ENCODE measurements at regions not wholly inside any gene's neighbourhood (a gene's known extent, or its start where the extent isn't known, plus 50 kb on each side); places are given as distances from the start of the nearest gene placed in this dataset.

DNA sequence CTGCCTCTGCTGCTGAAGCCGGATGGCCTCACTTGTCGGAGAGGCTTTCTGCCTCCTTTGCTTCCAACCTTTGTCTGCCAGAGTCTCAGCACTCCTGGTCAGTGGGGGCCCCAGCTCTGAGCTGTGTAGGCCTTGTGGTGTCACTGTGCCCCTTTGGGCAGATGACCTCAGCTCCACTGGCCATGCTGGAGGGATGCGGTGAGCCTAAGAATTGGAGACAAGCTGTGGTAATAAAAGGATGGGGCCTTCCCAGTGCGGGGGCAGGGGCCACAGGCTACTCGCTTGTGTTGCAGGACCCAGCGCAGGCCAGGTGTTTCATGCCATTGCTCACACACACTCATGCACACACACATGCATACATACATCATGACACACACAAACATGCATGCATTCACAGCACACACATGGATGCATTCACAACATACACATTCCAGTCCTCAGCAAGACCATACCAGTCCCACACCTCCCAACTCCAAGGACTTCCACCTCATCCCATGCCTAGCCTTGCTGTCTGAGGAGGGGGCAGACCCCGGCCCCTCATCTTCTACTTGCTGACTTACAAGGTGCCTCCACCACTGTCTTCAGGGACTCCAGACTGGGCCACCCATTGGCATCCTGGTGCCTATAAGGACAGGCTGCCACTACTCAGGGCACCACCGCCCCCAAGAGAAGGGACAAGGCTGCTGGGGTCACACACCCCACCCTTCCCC, 237.7 kb downstream of the SYK start:
- Histone ChIP-seq H3K27me3 (ENCODE audit: control insufficient read depth, insufficient read depth, low read length) (no peaks in the 10 kb centered on the region), H3K27ac (ENCODE audit: low read depth, low read length) (no peak overlapping the region), H3K4me1 (ENCODE audit: control insufficient read depth, insufficient read depth, low read length) (no peaks in the 10 kb centered on the region), H3K36me3 (ENCODE audit: control insufficient read depth, insufficient read depth, low read length) (no peaks in the 10 kb centered on the region), H3K4me3 (ENCODE audit: low read length) (no peak overlapping the region), H3K9ac (ENCODE audit: low read length) (no peak overlapping the region)

DNA sequence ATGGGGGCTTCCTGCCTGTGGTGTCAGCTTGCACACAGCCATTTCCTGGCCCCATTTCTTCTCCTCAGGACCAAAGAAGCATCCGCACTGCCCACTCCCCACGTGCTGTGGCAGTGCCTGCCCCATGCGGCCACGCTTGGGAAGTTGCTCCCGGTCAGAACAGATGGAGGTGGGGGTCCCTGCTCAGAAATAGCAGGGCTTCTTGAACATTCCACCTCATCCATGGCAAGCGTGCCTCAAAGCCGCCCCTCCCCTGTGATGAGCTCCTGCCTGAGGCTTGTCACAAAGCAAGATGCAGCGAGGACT, 238.2 kb downstream of the SYK start:
- H3K9ac ChIP-seq (ENCODE audit: low read length): no peak overlapping the region
- no peaks in the 10 kb centered on the region for H3K4me1 ChIP-seq (ENCODE audit: control insufficient read depth, insufficient read depth, low read length)
- no peaks in the 10 kb centered on the region for H3K27me3 ChIP-seq (ENCODE audit: control insufficient read depth, insufficient read depth, low read length)
- H3K27ac ChIP-seq (ENCODE audit: low read depth, low read length): no peak overlapping the region
- no peaks in the 10 kb centered on the region for H3K36me3 ChIP-seq (ENCODE audit: control insufficient read depth, insufficient read depth, low read length)
- no peak overlapping the region for H3K4me3 ChIP-seq (ENCODE audit: low read length)

DNA sequence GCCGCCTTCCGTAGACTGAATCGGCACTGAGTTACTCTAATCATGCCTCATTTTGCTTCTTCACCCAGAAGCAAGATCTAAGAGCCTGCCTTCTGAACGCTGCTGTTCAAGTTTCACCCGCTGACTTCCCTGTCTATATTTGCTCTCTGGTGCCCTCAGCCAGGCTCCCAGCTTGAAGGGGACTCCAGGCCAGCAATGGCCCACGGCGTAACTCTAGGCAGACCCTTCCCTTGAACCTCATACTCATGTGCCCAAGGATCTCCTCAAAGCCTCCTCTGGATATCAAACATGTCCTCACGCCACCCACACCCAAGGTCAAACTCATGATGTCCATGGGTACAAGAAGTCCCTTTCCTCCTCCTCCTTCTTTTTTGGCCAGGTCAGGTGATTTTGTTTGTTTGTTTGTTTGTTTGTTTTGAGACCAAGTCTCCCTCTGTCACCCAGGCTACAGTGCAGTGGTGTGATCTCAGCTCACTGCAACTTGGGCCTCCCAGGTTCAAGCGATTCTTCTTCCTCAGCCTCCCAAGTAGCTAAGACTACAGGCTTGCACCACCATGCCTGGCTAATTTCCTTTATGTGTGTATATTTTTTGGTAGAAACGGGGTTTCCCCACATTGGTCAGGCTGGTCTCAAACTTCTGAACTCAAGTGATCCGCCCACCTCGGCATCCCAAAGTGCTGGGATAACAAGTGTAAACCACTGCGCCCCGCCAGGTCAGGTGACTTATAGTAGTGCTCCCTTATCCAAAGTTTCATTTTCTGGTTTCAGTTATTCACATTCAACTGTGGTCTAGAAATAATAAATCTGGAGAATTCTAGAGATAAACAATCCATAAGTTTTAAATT, 239.0 kb downstream of the SYK start:
- Histone ChIP-seq H3K4me1 (ENCODE audit: control insufficient read depth, insufficient read depth, low read length) (no peaks in the 10 kb centered on the region), H3K36me3 (ENCODE audit: control insufficient read depth, insufficient read depth, low read length) (no peaks in the 10 kb centered on the region), H3K9ac (ENCODE audit: low read length) (no peak overlapping the region), H3K27ac (ENCODE audit: low read depth, low read length) (no peak overlapping the region), H3K4me3 (ENCODE audit: low read length) (no peak overlapping the region), H3K27me3 (ENCODE audit: control insufficient read depth, insufficient read depth, low read length) (no peaks in the 10 kb centered on the region)

DNA sequence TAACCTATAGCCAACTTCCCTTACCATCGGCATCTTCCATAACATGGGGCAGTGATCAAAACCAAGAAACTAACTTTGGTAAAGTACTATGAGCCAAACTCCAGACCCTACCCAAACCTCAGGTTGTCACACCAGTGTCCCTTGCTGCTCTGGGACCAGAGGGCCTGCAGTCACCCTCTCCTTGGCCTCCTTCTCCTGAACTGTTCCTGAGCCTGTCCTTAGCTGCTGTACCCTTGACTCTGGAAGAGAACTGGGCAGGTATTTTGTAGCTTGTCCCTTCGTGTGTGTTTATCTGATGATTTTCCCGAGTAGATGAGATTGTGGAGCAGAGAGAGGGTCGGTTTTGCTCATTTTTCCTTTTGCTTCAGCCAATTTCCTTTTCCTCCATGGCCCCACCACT, 240.4 kb downstream of the SYK start:
- no peak overlapping the region for H3K9ac ChIP-seq (ENCODE audit: low read length)
- H3K4me3 ChIP-seq (ENCODE audit: low read length): no peak overlapping the region
- H3K27ac ChIP-seq (ENCODE audit: low read depth, low read length): no peak overlapping the region
- H3K4me1 ChIP-seq (ENCODE audit: control insufficient read depth, insufficient read depth, low read length): no peaks in the 10 kb centered on the region
- no peaks in the 10 kb centered on the region for H3K36me3 ChIP-seq (ENCODE audit: control insufficient read depth, insufficient read depth, low read length)
- H3K27me3 ChIP-seq (ENCODE audit: control insufficient read depth, insufficient read depth, low read length): no peaks in the 10 kb centered on the region

DNA sequence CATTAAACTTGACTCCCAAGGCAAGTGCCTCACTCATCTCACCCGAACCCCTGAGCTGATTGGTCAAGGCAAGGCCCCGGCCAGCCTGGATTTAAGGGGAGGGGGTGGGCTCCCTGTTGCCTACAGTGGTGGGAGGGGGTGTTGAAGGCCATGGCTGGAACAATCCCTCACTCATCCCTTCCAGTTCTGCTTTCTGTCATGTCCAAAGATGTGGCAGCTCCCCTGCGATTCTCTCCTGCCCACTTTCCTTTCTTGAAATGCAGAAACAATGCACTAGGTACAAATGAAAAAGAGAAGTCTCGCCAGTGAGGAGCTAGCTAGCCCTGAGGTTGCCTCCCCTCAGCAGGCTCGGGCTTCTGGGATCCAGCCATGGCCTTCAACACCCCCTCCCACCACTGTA, 240.9 kb downstream of the SYK start:
- Histone ChIP-seq H3K4me1 (ENCODE audit: control insufficient read depth, insufficient read depth, low read length) (no peaks in the 10 kb centered on the region), H3K9ac (ENCODE audit: low read length) (no peak overlapping the region), H3K27ac (ENCODE audit: low read depth, low read length) (no peak overlapping the region), H3K4me3 (ENCODE audit: low read length) (no peak overlapping the region), H3K27me3 (ENCODE audit: control insufficient read depth, insufficient read depth, low read length) (no peaks in the 10 kb centered on the region), H3K36me3 (ENCODE audit: control insufficient read depth, insufficient read depth, low read length) (no peaks in the 10 kb centered on the region)

DNA sequence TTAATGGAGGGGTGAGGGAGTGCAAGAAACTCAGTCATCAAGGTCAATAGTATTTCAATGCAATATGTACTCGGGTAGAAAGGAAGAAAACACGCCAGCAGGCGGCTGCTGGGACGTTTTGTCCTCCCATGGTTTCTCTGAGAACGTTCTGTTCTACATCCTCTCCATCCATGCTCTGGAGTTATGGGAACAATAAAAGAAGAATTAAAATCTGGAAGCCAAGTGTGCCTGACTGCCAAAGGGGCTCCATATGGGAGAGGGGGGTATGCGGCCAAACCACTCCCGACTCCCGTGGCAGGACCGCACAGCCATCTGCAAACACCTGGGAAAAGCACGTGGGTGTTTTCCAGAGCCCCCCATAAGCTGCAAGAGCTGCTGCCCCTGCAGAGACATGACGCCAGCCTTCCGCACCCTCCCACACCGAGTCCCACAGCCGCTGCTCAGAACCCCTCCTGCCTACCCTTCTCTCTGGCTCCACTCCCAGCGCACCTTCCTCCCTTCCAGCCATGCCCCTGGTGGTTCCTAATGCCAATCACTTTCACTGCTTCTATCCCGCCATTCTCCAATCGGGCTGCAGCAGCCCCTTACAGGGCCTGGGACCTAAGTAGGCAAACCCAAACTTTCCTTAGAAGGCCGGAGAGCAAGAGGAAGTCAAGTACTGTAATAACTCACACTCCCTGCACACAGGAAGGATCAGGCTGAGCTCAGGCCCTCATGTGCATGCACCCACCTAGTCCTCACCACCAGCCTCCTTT, 241.6 kb downstream of the SYK start:
- Histone ChIP-seq H3K4me3 (ENCODE audit: low read length) (no peak overlapping the region), H3K9ac (ENCODE audit: low read length) (no peak overlapping the region), H3K27me3 (ENCODE audit: control insufficient read depth, insufficient read depth, low read length) (no peaks in the 10 kb centered on the region), H3K36me3 (ENCODE audit: control insufficient read depth, insufficient read depth, low read length) (no peaks in the 10 kb centered on the region), H3K4me1 (ENCODE audit: control insufficient read depth, insufficient read depth, low read length) (no peaks in the 10 kb centered on the region), H3K27ac (ENCODE audit: low read depth, low read length) (peak overlapping the region; percentile 54)

DNA sequence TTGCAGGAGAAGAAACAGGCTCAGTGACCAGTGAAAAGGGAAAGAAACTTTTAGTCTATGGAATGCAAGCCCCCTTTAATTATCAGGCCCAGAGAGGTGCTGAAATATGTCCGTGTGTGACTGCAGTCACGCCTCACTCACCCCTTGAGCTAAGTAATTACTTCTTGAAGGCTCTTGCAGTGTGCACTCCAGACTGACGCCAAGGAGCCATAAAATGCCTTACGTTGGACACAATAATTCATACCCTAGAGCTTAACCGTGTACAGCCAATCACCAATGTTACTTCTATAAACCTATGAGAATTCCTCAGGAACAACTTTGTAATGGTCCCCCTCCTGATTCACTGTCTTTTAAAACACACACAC, 242.2 kb downstream of the SYK start:
- Histone ChIP-seq H3K9ac (ENCODE audit: low read length) (no peak overlapping the region), H3K27me3 (ENCODE audit: control insufficient read depth, insufficient read depth, low read length) (no peaks in the 10 kb centered on the region), H3K36me3 (ENCODE audit: control insufficient read depth, insufficient read depth, low read length) (no peaks in the 10 kb centered on the region), H3K4me1 (ENCODE audit: control insufficient read depth, insufficient read depth, low read length) (no peaks in the 10 kb centered on the region), H3K27ac (ENCODE audit: low read depth, low read length) (peak overlapping the region; percentile 33), H3K4me3 (ENCODE audit: low read length) (no peak overlapping the region)

DNA sequence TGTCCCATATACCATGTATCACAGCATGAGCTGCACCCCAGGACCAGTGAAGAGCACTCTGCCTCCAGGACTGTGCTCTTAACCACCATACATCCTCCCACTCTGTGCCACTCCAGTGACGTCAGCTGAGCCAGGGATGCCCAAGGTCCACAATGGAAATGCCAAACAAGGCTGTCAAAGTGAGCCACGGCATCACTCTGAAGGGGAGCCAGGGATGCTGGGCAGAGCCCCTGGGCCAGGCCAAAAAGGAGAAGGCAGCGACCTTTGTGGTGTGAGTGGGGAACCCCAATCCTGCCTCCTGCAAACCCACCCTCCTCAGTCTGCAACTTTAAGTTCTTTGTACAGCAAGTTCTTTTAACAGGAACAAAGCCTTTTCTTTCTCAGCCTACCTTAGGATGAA, 242.7 kb downstream of the SYK start:
- H3K9ac ChIP-seq (ENCODE audit: low read length): no peak overlapping the region
- H3K36me3 ChIP-seq (ENCODE audit: control insufficient read depth, insufficient read depth, low read length): no peaks in the 10 kb centered on the region
- H3K4me1 ChIP-seq (ENCODE audit: control insufficient read depth, insufficient read depth, low read length): no peaks in the 10 kb centered on the region
- H3K4me3 ChIP-seq (ENCODE audit: low read length): no peak overlapping the region
- H3K27me3 ChIP-seq (ENCODE audit: control insufficient read depth, insufficient read depth, low read length): no peaks in the 10 kb centered on the region
- peak overlapping the region; percentile 33 for H3K27ac ChIP-seq (ENCODE audit: low read depth, low read length)

DNA sequence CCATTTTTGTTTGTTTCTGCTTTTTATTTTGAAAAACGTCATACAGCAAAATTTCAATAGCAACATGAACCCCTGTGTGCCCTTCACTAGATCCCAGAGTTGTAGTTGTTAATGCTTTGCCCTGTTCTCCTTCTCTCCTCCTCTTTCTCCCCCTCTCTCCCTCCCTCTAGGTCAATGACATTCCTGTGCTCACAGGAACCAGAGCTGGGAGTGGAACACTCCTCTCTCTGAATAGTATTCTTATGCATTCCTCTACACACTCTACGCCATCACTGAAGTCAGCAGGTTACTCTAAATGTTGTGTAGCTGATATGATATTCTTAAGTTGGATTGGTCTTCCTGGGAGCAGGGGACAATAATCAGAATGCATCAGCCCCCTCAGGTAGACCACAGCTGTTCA, 243.4 kb downstream of the SYK start:
- Histone ChIP-seq H3K9ac (ENCODE audit: low read length) (no peak overlapping the region), H3K36me3 (ENCODE audit: control insufficient read depth, insufficient read depth, low read length) (no peaks in the 10 kb centered on the region), H3K4me1 (ENCODE audit: control insufficient read depth, insufficient read depth, low read length) (no peaks in the 10 kb centered on the region), H3K27me3 (ENCODE audit: control insufficient read depth, insufficient read depth, low read length) (no peaks in the 10 kb centered on the region), H3K27ac (ENCODE audit: low read depth, low read length) (no peak overlapping the region), H3K4me3 (ENCODE audit: low read length) (no peak overlapping the region)

DNA sequence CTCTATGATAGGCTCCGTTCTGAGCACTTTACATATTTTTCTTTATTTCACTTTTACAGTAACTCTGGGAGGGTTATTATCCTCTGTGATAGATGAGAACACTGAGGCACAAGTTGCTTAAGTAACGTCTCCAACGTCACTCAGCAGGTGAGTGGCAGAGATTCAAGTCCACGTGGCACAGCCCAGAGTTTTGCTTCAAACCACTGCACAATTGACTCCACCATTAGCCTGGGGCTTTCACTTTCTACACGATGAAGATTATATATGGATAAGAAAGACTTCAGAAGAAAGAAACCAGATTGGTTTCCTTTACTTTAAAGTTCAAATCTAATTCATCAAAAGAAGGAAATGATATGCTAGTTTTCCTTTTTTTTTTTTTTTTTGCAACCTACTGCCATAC, 245.9 kb downstream of the SYK start:
- no peak overlapping the region for H3K9ac ChIP-seq (ENCODE audit: low read length)
- H3K4me1 ChIP-seq (ENCODE audit: control insufficient read depth, insufficient read depth, low read length): no peaks in the 10 kb centered on the region
- H3K27ac ChIP-seq (ENCODE audit: low read depth, low read length): no peak overlapping the region
- H3K36me3 ChIP-seq (ENCODE audit: control insufficient read depth, insufficient read depth, low read length): no peaks in the 10 kb centered on the region
- H3K27me3 ChIP-seq (ENCODE audit: control insufficient read depth, insufficient read depth, low read length): no peaks in the 10 kb centered on the region
- no peak overlapping the region for H3K4me3 ChIP-seq (ENCODE audit: low read length)

DNA sequence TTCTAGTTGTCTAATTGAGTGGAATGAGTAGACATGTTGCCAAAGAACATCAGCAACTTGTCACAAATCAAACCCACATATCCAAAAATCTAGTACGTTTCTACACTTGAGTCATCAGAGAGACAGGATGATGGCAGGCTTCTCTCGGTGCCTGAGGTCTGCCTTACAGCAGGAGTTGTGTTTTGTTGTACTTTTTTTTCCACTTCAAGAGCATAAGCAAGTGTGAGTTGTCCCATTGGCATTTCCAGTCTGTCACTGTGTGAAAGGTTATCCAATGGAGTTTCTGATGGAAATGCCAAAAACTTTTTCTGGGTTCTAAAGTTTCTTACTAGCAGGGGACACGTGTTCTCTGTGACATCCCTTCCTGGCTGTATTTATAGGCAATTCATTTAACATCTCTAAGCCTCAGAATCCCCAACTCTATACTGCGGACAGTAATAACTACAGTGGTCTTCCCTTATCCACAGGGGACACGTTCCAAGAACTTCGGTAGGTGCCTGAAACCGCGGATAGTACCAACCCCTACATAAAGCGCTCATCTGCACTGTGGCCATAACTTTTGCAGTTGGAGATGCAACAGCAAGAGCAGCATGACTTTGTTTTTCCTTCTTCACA, 246.5 kb downstream of the SYK start:
- Histone ChIP-seq H3K36me3 (ENCODE audit: control insufficient read depth, insufficient read depth, low read length) (no peaks in the 10 kb centered on the region), H3K27ac (ENCODE audit: low read depth, low read length) (no peak overlapping the region), H3K4me1 (ENCODE audit: control insufficient read depth, insufficient read depth, low read length) (no peaks in the 10 kb centered on the region), H3K27me3 (ENCODE audit: control insufficient read depth, insufficient read depth, low read length) (no peaks in the 10 kb centered on the region), H3K9ac (ENCODE audit: low read length) (no peak overlapping the region), H3K4me3 (ENCODE audit: low read length) (no peak overlapping the region)

DNA sequence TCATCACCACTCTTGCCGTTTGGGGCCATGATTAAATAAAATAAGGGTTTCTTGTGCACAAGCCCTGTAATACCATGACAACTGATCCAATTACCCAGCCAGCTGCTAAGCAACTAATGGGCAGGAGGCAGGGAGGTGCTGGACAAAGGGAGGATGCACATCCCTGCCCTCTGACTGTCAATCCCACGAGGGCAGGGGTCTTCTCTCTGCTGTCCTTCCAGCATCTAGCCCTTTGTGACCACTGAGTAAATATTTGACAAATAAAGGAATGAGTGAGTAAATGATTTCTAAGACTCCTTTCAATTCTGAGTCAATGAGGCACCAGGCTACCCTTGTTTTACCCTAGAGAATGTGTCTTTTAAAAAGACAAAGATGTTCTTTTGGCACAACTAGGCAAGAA, 247.1 kb downstream of the SYK start:
- Histone ChIP-seq H3K4me3 (ENCODE audit: low read length) (no peak overlapping the region), H3K27ac (ENCODE audit: low read depth, low read length) (no peak overlapping the region), H3K9ac (ENCODE audit: low read length) (no peak overlapping the region), H3K4me1 (ENCODE audit: control insufficient read depth, insufficient read depth, low read length) (no peaks in the 10 kb centered on the region), H3K36me3 (ENCODE audit: control insufficient read depth, insufficient read depth, low read length) (no peaks in the 10 kb centered on the region), H3K27me3 (ENCODE audit: control insufficient read depth, insufficient read depth, low read length) (no peaks in the 10 kb centered on the region)
